Activated T-cell treated with anti-CD3 and anti-CD28 coated beads, Interleukin-2, amount 50 U/mL, for 72 hours (primary cell): ENCODE measurements at regions not wholly inside any gene's neighbourhood (a gene's known extent, or its start where the extent isn't known, plus 50 kb on each side); places are given as distances from the start of the nearest gene placed in this dataset.
"Not testable (repeated sequence)": the region's sequence is repeated elsewhere in the genome, so short reads cannot be mapped to it uniquely, and the experiment has no call there.

Source experiments
- ATAC-seq, 2 donors: fragments of 150-1000 bp; cut with Tn5 transposase; replicated peaks in 1 of 2; 2 replicates each; pipeline ENCODE4 v1.10.0; 2021; ENCODE audit warnings: moderate library complexity in 2 of 2, mild to moderate bottlenecking in 1 of 2
- DNase-seq, 2 donors: peaks; one replicate each; pipeline ENCODE4 v3.0.0; 2021 to 2022; ENCODE audit warnings: mixed read lengths in 1 of 2
- H3K27ac Mint-ChIP-seq: one replicate; pipeline ENCODE4 v1.8.0; 2022; ENCODE audit warnings: mild to moderate bottlenecking, moderate library complexity, mixed read lengths
- H3K27me3 Mint-ChIP-seq: one replicate; pipeline ENCODE4 v1.8.0; 2022; ENCODE audit warnings: low read depth, mixed read lengths
- H3K36me3 Mint-ChIP-seq, 2 donors: one replicate each; pipeline ENCODE4 v1.8.0; 2022; ENCODE audit warnings: mixed read lengths in 2 of 2, mild to moderate bottlenecking in 1 of 2; ENCODE audit not compliant: insufficient read depth in 2 of 2
- H3K4me1 Mint-ChIP-seq: one replicate; pipeline ENCODE4 v1.8.0; 2022; ENCODE audit warnings: low read depth, mixed read lengths
- H3K4me3 Mint-ChIP-seq, 2 donors: one replicate each; pipeline ENCODE4 v1.8.0; 2022; ENCODE audit warnings: mild to moderate bottlenecking in 2 of 2, mixed read lengths in 2 of 2, moderate library complexity in 2 of 2
- H3K9me3 Mint-ChIP-seq, 2 donors: one replicate each; pipeline ENCODE4 v1.8.0; 2022; ENCODE audit warnings: mixed read lengths in 2 of 2

DNA sequence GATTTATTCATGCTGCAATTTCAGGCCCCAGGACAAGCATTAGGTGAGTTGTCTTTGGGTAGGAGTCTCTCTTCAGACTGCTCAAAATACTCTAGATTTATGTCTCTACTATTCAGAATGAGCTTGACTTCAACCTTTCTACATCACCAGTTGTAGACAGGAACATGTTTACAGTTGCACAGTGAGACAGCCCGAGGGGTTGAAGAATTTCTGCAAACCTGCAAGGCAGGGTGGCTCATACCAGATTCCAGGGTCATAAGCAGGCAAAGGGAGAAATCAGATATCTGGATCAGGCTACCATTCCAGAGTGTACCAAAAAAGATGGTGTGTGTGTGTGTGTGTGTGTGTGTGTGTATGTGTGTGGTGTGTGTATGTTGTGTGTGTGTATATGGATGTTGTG lies 112.4 kb downstream of the SPP2 start:
- no peaks in the 10 kb centered on the region for H3K27me3 Mint-ChIP-seq
- no peak for DNase-seq
- no peak overlapping the region for H3K4me3 Mint-ChIP-seq
- ATAC-seq, result no peak
- H3K4me1 Mint-ChIP-seq, result peaks cover 20% of the 10 kb centered on the region
- H3K27ac Mint-ChIP-seq, result no peak overlapping the region
- H3K36me3 Mint-ChIP-seq, result no peaks in the 10 kb centered on the region
- H3K9me3 Mint-ChIP-seq, result no peaks in the 10 kb centered on the region

DNA sequence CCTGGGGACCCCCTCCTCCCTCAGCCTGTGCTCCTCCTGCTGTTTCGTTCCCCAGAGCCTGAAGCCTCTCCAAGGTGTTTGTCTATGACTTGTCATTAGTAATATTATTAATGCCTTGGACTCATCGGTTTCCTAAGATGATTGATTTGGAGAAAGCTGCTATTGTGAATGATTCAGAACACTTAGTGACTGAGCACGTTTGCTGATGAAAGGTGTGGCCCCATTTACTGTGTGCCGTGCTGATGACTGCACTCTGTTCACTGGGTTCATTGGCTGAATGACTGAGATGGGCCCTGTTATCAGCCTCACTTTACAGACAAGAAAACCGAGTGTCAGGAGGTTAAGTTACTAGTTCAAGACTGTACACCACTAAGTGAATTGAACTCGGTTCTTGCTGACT lies 111.4 kb downstream of the SPP2 start:
- Mint-ChIP-seq H3K27ac (no peak overlapping the region), H3K4me3 (no peak overlapping the region), H3K9me3 (no peaks in the 10 kb centered on the region), H3K27me3 (no peaks in the 10 kb centered on the region), H3K36me3 (no peaks in the 10 kb centered on the region), H3K4me1 (peaks cover 21% of the 10 kb centered on the region)
- DNase-seq, result no peak
- no peak for ATAC-seq

DNA sequence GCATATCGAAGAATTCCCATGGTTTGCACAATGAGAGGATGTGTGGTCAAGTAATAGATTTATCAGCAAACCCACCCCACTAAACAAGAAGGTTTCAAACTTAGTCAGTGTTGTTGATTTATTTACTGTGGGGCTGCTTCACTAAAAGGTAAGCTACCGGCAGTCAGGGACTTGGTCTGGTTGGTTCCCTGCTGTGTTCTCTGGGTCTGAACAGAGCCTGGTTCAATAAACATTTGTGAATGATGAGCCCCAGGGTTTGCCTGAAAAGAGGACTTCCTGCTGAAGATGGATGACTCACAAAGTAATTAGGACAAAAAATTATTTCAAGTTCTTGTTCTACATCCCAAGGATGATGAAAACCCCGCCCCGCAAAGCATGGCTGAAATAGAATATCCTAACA lies 108.3 kb downstream of the SPP2 start:
- Mint-ChIP-seq H3K4me3 (no peak overlapping the region), H3K27me3 (no peaks in the 10 kb centered on the region), H3K4me1 (peaks cover 9% of the 10 kb centered on the region), H3K27ac (no peak overlapping the region), H3K9me3 (no peaks in the 10 kb centered on the region), H3K36me3 (no peaks in the 10 kb centered on the region)
- no peak for ATAC-seq
- no peak for DNase-seq

DNA sequence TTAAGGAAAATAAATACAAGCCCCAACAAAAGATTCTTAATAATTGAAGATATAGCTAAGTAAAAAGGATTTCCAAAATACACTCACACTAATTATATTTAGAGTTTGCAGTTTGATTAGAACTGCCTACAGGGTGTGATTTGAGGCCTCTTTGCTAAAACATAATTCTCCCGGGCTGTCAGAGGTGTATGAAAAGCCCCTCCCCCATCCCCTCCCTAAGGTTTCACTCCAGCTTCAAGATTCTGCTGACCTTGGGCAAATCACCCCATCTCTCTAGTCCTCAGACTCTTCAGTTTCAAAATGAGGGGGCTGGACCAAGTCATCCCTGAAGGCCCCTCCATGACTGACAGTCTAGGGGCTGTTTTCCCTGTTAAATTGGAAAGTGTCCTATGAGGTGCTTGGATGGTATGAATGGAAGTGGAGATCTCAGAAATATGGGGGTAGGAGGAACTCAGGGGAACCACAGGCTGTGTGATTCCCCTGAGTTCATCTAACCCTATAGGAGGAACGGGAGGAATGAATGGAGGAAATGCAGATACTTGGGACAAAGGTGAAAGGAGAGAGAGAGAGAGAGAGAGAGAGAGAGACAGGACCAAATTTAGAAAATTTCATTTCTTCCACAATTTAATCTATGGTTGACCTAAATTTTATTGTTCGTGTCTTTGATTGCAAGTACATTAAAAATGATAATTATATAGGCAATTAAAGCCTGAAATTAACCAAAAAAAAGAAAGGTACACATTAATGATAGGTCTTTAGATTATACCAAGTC lies 107.5 kb downstream of the SPP2 start:
- ATAC-seq (no peak), DNase-seq (no peak)
- H3K9me3 Mint-ChIP-seq, result no peaks in the 10 kb centered on the region
- H3K27ac Mint-ChIP-seq, result no peak overlapping the region
- H3K36me3 Mint-ChIP-seq, result no peaks in the 10 kb centered on the region
- no peak overlapping the region for H3K4me3 Mint-ChIP-seq
- H3K4me1 Mint-ChIP-seq, result peaks cover 5% of the 10 kb centered on the region
- H3K27me3 Mint-ChIP-seq, result no peaks in the 10 kb centered on the region

DNA sequence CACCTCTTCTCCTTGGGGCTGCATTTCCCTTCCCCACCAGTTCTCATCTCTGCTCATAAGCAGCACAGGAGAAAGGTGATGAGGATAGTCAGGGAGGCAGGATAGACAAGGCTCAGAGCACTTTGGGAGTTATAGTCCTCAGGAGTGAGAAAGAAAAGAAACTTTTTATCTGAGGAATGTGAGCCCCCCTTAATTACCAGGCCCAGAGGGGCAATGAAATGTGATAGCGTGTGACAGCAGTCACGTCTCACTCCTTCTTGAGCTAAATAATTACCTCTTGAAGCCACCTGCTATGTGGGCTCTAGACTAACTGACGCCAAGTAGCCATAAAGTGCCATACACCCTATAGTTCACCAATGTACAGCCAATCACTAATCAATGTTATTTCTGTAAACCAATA lies 105.8 kb downstream of the SPP2 start:
- ATAC-seq (no peak), DNase-seq (no peak)
- H3K9me3 Mint-ChIP-seq, result no peaks in the 10 kb centered on the region
- H3K36me3 Mint-ChIP-seq, result no peaks in the 10 kb centered on the region
- no peak overlapping the region for H3K4me3 Mint-ChIP-seq
- no peaks in the 10 kb centered on the region for H3K27me3 Mint-ChIP-seq
- H3K4me1 Mint-ChIP-seq, result peaks cover 5% of the 10 kb centered on the region
- no peak overlapping the region for H3K27ac Mint-ChIP-seq

DNA sequence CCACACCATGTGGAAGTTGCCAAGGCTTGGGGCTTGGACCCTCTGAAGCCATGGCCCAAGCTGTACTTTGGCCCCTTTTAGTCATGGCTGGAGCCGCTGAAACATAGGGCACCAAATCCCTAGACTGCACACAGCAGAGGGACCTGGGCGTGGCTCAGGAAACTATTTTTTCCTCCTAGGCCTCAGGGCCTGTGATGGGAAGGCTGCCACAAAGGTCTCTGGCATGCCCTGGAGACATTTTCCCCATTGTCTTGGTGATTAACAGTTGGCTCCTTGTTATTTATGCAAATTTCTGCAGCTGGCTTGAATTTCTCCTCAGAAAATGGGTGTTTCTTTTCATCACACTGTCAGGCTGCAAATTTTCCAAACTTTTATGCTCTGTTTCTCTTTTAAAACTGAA lies 102.3 kb downstream of the SPP2 start:
- not testable (repeated sequence) for H3K4me1 Mint-ChIP-seq, DNase-seq, ATAC-seq, H3K9me3 Mint-ChIP-seq, H3K27me3 Mint-ChIP-seq, H3K27ac Mint-ChIP-seq, H3K36me3 Mint-ChIP-seq, H3K4me3 Mint-ChIP-seq

DNA sequence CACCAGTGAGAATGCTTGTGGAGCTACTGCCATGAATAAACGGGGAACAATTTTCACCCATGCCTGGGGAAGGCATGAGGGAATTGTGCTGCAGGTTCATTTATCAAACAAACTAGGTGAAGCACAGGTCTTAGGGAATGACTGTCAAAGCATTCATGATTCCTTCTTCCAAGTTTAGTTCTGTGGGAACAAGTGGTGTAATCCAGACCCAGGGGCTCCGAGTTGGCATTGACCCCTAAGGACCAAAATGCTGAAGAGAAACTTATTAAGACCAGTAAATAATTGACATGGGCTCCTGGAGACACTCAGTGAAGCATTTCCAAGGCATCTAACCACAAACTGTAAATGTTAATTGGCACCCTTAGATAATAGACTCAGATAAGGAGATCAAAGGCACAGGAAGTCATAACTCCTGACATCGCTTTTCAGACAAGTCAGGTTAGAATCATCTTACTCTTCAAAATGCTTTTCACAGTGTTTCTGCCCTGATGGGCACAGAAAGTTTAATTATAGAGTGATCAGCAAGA lies 96.9 kb downstream of the SPP2 start:
- DNase-seq (no peak), ATAC-seq (no peak)
- no peaks in the 10 kb centered on the region for H3K36me3 Mint-ChIP-seq

DNA sequence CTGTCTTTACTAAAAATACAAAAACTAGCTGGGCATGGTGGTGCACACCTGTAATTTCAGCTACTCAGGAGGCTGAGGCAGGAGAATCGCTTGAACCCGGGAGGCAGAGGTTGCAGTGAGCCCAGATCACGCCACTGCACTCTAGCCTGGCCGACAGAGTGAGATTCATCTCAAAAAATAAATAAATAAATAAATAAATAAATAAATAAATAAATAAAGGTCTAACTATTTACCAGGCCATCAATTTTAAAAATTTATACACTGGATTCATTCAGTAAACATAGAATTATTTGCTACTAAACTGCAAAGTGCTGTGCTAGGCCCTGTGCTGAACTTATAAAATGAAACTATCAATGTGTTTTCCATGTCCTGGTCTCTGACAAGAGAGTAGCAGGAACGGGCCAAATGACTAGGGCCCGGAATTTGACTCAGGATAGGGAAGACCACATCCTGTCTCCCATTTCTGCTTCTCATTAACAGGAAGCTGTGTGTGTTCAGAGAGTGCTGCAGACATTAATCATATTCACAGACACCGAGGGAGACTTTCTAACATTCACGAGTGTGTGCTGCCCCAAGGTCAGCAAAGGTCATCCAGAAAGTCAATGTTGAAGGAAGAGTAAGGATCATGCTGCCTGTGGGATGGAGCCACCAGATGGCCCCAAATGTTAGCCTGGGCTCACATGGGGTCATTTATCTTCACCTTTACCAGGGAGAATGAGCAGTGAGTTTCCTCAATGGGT lies 95.8 kb downstream of the SPP2 start:
- Mint-ChIP-seq H3K4me1 (peaks cover 24% of the 10 kb centered on the region), H3K27ac (peak overlapping the region; percentile 78), H3K9me3 (no peaks in the 10 kb centered on the region), H3K27me3 (no peaks in the 10 kb centered on the region), H3K36me3 (no peaks in the 10 kb centered on the region), H3K4me3 (peak overlapping the region in 1 of 2 donors; percentile 55)
- ATAC-seq (peak in 1 of 2 donors; percentile 33), DNase-seq (no peak)

More for the DNA sequence above, 96.9 kb downstream of the SPP2 start:
- no peaks in the 10 kb centered on the region for H3K9me3 Mint-ChIP-seq
- H3K4me3 Mint-ChIP-seq, result no peak overlapping the region
- H3K4me1 Mint-ChIP-seq, result peaks cover 24% of the 10 kb centered on the region
- no peaks in the 10 kb centered on the region for H3K27me3 Mint-ChIP-seq
- no peak overlapping the region for H3K27ac Mint-ChIP-seq

DNA sequence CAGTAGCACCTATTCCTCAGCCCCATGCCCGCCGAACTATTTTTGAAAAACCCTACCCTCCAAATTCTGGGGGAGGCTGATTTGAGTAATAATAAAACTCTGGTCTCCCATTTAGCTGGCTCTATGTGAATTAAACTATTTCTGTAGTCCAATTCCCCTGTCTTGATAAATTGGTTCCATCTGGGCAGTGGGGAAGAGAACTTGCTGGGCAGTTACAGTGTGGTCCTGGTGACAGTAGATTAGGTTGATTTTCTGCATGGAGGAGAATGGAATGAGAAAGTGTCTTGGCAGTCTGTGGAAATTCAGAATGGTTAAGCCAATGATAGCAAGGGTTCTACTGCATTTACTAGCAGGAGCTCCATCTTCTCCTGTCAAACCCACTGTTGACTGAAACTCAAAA lies 95.0 kb downstream of the SPP2 start:
- Mint-ChIP-seq H3K36me3 (no peaks in the 10 kb centered on the region), H3K27me3 (no peaks in the 10 kb centered on the region), H3K9me3 (no peaks in the 10 kb centered on the region), H3K4me3 (no peak overlapping the region), H3K27ac (no peak overlapping the region), H3K4me1 (peaks cover 24% of the 10 kb centered on the region)
- DNase-seq (no peak), ATAC-seq (no peak)

DNA sequence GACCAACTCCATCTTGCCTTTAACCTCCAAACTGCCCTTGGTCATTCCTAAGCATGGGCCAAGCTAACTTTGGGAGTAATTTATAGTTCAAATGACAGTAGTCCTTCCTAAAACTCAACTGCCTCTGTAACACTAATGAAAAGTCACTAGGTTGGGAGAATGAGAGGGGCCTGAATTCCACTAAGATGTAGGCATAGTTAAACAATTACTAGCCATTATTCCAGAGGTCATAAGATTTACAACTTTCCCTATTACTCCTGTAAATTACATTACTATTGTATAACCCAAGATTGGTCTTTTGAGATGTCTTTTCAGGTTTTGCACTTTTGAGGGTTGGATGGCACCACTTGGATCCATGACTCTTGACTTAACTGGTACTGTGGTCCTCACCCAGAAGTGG lies 94.6 kb downstream of the SPP2 start:
- ATAC-seq (no peak), DNase-seq (no peak)
- Mint-ChIP-seq H3K9me3 (no peaks in the 10 kb centered on the region), H3K27ac (no peak overlapping the region), H3K4me3 (no peak overlapping the region), H3K27me3 (no peaks in the 10 kb centered on the region), H3K36me3 (no peaks in the 10 kb centered on the region), H3K4me1 (peaks cover 24% of the 10 kb centered on the region)

DNA sequence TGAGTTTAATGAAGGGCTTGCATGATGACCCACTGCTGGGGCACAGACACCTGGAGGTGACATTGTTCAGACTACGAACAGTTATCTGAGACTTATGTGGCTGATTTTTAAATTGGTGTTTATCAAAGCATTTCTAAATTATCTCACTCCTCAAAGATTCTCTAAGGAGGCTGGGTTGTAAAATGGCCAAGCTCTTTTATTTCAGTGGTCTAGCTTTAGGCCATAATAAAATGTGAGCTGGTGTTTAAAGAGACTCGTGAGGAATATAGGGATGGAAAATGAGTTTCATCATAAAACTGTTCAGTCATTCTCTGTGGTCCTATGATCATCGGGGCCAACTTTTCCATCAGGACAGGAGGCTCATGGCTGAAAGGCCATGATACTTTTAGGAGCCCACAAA lies 93.4 kb downstream of the SPP2 start:
- Mint-ChIP-seq H3K4me3 (no peak overlapping the region), H3K9me3 (no peaks in the 10 kb centered on the region), H3K27me3 (no peaks in the 10 kb centered on the region)

DNA sequence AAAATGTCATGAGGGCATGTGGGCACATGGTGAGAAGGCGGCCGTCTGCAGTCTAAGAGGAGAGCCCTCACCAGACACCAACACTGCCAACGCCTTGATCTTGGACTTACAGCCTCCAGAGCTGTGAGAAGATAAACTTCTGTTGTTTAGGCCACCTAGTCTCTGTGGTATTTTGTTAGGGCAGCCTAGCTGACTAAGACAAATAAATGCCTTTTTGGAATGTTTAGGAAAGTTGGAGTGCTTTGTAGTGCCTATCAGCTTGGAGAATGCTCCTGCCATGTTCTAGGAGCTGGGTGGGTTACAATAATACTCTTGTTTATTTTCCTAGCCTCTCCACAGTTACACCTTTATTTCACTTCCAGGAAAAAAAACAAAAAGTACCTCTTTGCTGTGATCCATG lies 92.0 kb downstream of the SPP2 start:
- no peaks in the 10 kb centered on the region for H3K27me3 Mint-ChIP-seq
- H3K27ac Mint-ChIP-seq, result no peak overlapping the region
- no peak overlapping the region for H3K4me3 Mint-ChIP-seq
- peaks cover 14% of the 10 kb centered on the region for H3K4me1 Mint-ChIP-seq
- no peaks in the 10 kb centered on the region for H3K36me3 Mint-ChIP-seq
- ATAC-seq (no peak), DNase-seq (no peak)
- H3K9me3 Mint-ChIP-seq, result no peaks in the 10 kb centered on the region

More for the DNA sequence above, 93.4 kb downstream of the SPP2 start:
- Mint-ChIP-seq H3K4me1 (peaks cover 24% of the 10 kb centered on the region), H3K27ac (no peak overlapping the region), H3K36me3 (no peaks in the 10 kb centered on the region)
- ATAC-seq (no peak), DNase-seq (no peak)

DNA sequence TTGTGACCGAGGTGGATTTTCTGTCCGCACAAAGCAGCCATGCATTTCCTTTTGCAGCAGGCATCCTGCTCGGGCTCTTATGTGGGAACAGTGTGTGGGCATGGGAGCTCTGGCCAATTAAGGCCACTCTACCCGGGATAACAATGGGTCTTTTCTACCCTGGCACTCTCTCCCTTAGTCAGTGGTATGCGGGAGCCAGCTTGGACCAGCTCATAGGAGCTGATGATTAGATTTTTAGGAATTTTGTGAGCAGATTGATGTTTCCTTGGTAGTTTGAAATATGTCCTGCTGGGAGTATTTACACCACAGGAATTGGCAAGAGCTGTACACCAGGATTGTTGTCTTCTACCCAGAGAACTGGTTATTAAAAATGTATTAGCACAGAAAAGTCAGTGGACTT lies 89.3 kb downstream of the SPP2 start:
- Mint-ChIP-seq H3K27ac (no peak overlapping the region), H3K9me3 (no peaks in the 10 kb centered on the region), H3K27me3 (no peaks in the 10 kb centered on the region), H3K36me3 (no peaks in the 10 kb centered on the region), H3K4me1 (peaks cover 19% of the 10 kb centered on the region), H3K4me3 (no peak overlapping the region)
- DNase-seq (no peak), ATAC-seq (no peak)
